ENCODE measurements at regions not wholly inside any gene's neighbourhood (a gene's known extent, or its start where the extent isn't known, plus 50 kb on each side); places are given as distances from the start of the nearest gene placed in this dataset.
"Not testable (repeated sequence)": the region's sequence is repeated elsewhere in the genome, so short reads cannot be mapped to it uniquely, and the experiment has no call there.

DNA sequence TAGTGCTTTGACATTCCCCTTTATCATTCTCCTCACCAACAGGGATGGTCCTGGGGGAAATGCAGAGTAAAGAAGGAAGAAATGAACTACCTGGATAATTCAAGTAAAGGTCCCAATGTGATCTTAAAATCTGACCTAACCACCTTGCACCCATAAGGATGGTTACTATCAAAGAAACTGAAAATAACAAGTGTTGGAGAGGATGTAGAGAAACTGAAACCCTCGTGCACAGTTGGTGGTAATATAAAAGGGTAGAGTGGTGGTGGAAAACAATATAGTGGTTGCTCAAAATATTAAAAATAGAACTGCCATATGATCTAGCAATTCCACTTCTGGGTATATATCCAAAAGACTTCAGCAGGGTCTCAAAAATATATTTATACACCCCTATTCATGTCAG, 298.6 kb upstream of the PPARGC1A start:
- no peaks in the 10 kb centered on the region for H3K9me3 ChIP-seq
- 81% methylated on average over 1 of the region's 1 CpG for WGBS
- H3K27me3 ChIP-seq: peaks cover 4% of the 10 kb centered on the region
- no peak overlapping the region for H3K4me3 ChIP-seq
- TF ChIP-seq POLR2A (IDR thresholded peaks at IDR 0.05) (no peak), POLR2AphosphoS5 (IDR thresholded peaks at IDR 0.05) (no peak), EP300 (IDR thresholded peaks at IDR 0.05) (no peak)
- TF ChIP-seq, protein P1, sequence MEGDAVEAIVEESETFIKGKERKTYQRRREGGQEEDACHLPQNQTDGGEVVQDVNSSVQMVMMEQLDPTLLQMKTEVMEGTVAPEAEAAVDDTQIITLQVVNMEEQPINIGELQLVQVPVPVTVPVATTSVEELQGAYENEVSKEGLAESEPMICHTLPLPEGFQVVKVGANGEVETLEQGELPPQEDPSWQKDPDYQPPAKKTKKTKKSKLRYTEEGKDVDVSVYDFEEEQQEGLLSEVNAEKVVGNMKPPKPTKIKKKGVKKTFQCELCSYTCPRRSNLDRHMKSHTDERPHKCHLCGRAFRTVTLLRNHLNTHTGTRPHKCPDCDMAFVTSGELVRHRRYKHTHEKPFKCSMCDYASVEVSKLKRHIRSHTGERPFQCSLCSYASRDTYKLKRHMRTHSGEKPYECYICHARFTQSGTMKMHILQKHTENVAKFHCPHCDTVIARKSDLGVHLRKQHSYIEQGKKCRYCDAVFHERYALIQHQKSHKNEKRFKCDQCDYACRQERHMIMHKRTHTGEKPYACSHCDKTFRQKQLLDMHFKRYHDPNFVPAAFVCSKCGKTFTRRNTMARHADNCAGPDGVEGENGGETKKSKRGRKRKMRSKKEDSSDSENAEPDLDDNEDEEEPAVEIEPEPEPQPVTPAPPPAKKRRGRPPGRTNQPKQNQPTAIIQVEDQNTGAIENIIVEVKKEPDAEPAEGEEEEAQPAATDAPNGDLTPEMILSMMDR (IDR thresholded peaks at IDR 0.05): no peak
- no peak for DNase-seq (ENCODE audit: low spot score in 2 of 2)
- H3K4me1 ChIP-seq: no peaks in the 10 kb centered on the region
- H3K36me3 ChIP-seq: no peaks in the 10 kb centered on the region
- H3K27ac ChIP-seq: no peak overlapping the region

DNA sequence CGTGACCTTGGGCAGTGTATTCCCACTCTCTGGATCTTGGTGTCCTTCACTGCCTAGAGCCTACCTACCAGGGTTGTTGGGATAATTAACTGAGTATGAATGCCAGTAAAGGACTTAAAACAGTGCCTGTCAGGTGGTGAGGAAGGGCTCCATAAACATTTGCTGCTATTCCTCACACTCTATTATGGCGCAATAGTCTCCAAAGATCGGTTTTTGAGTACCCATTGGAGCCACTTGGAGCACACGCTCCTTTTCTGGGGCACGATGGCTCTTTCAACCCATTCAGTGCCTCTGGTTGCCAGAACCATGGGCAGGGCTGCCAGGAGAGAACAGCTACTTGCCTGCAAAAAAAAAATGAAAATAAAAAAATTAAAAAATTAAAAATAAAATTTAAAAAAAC, 296.6 kb upstream of the PPARGC1A start:
- no peak overlapping the region for H3K4me3 ChIP-seq
- no peak for DNase-seq (ENCODE audit: low spot score in 2 of 2)
- no peaks in the 10 kb centered on the region for H3K36me3 ChIP-seq
- H3K9me3 ChIP-seq: no peaks in the 10 kb centered on the region
- no peak overlapping the region for H3K27ac ChIP-seq
- 100% methylated on average over 5 of the region's 5 CpGs for WGBS
- H3K4me1 ChIP-seq: no peaks in the 10 kb centered on the region
- peaks cover 4% of the 10 kb centered on the region for H3K27me3 ChIP-seq
- TF ChIP-seq, protein P1 (IDR thresholded peaks at IDR 0.05): no peak

DNA sequence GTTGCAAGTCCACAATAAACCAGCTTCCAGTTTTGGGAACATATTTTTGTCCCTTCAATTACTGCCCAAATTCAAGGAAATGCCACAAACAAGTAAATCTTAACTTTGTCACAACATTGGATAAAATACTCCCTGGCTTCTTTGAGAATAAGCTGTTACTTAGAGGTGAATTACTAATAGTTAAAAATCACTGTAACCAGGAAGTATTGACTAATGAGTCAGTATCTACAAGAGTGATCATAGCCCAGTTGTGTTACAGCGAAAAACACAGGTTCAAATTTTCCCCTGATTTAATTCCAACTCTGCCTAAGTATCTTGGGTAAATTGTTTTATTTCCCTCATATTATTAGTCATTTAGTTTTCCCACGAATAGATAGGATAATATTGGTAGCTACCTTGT, 291.2 kb upstream of the PPARGC1A start:
- no peaks in the 10 kb centered on the region for H3K9me3 ChIP-seq
- no peaks in the 10 kb centered on the region for H3K36me3 ChIP-seq
- WGBS: 47% methylated on average over 2 of the region's 2 CpGs
- no peak overlapping the region for H3K27ac ChIP-seq
- no peak for DNase-seq (ENCODE audit: low spot score in 2 of 2)
- no peak for TF ChIP-seq POLR2A (IDR thresholded peaks at IDR 0.05)
- TF ChIP-seq, protein P1 (IDR thresholded peaks at IDR 0.05): no peak
- TF ChIP-seq EP300 (IDR thresholded peaks at IDR 0.05): no peak
- no peak for TF ChIP-seq POLR2AphosphoS5 (IDR thresholded peaks at IDR 0.05)
- no peaks in the 10 kb centered on the region for H3K4me1 ChIP-seq
- no peaks in the 10 kb centered on the region for H3K27me3 ChIP-seq
- no peak overlapping the region for H3K4me3 ChIP-seq

DNA sequence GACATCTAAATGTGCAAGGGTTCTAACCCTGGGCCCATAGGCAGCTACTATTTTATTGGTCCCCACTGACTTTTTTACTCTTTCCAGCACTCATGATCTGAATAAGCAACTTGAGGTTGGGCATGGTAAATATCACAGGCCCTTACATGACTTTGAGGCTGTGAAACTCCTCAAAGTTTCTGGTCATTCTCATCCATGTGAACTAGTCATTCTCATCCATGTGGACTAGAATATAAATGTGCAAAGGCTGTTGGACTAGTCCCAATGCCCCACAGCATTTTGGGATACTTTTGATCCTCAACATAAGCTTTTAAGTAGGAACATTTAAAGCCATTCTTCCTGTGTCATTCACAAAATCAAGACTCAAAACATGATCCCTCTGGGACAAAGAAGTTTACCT, 290.7 kb upstream of the PPARGC1A start:
- no peaks in the 10 kb centered on the region for H3K36me3 ChIP-seq
- DNase-seq (ENCODE audit: low spot score in 2 of 2): no peak
- TF ChIP-seq EP300 (IDR thresholded peaks at IDR 0.05) (no peak), POLR2A (IDR thresholded peaks at IDR 0.05) (no peak), POLR2AphosphoS5 (IDR thresholded peaks at IDR 0.05) (no peak)
- TF ChIP-seq, protein P1 (IDR thresholded peaks at IDR 0.05): no peak
- H3K27ac ChIP-seq: no peak overlapping the region
- H3K4me1 ChIP-seq: no peaks in the 10 kb centered on the region
- H3K27me3 ChIP-seq: no peaks in the 10 kb centered on the region
- H3K4me3 ChIP-seq: no peak overlapping the region
- no peaks in the 10 kb centered on the region for H3K9me3 ChIP-seq

DNA sequence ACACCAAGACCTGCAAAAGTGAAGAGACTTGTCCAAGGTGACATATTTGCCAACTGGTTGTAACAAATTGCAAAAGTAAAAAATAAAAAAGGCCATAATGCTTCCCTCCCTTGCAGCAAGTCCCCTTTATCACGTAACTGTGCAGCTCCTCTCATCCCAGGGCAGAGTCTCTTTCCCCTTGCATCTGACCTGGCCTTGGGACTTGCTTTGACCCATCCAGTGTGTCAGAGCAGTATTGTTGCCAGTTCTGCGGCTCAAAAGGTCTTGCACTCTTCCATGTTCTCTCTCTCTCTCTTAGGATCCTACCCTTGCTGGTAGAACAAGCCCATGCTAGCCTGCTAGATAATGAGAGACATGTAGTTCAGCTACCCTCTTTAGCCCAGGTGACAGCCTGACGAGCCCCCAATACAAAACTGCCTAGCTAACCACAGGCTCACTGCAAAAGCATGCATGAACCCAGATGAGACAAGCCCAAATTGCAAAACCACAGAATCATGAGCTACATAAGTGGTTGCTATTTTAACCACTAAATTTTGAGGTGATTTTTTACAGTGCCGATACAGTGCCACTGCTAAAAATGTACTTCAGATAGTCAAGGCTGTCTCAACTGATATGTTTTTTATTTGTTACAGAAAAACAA, 289.5 kb upstream of the PPARGC1A start:
- no peak for TF ChIP-seq POLR2A (IDR thresholded peaks at IDR 0.05)
- TF ChIP-seq EP300 (IDR thresholded peaks at IDR 0.05): no peak
- TF ChIP-seq, protein P1 (IDR thresholded peaks at IDR 0.05): no peak
- no peak for TF ChIP-seq POLR2AphosphoS5 (IDR thresholded peaks at IDR 0.05)
- Histone ChIP-seq H3K27ac (no peak overlapping the region), H3K4me3 (no peak overlapping the region), H3K27me3 (no peaks in the 10 kb centered on the region), H3K4me1 (no peaks in the 10 kb centered on the region), H3K9me3 (no peaks in the 10 kb centered on the region), H3K36me3 (no peaks in the 10 kb centered on the region)
- DNase-seq (ENCODE audit: low spot score in 2 of 2): no peak
- WGBS: 73% methylated on average over 4 of the region's 4 CpGs

DNA sequence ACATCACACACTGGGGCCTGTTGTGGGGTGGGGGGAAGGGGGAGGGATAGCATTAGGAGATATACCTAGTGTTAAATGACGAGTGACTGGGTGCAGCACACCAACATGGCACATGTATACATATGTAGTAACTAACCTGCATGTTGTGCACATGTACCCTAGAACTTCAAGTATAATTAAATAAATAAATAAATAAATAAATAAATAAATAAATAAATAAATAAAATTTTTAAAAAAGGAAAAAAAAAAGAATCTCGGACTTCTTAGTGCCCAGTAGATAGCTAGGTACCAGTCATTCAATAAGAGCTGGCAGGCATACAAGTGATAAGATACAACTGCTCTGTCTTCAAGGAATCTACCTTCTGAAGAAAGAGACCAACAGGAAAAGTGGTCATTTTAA, 287.6 kb upstream of the PPARGC1A start:
- H3K4me1 ChIP-seq: not testable (repeated sequence)
- 93% methylated on average over 2 of the region's 2 CpGs for whole genome bisulfite sequencing

More for the DNA sequence above, 287.6 kb upstream of the PPARGC1A start:
- not testable (repeated sequence) for H3K4me3 ChIP-seq; H3K36me3 ChIP-seq; H3K27ac ChIP-seq; DNase-seq (ENCODE audit: low spot score in 2 of 2); H3K9me3 ChIP-seq; H3K27me3 ChIP-seq

Data from suprapubic skin (tissue), 4 donors.